Lower leg skin (tissue), 3 donors: ENCODE measurements at regions not wholly inside any gene's neighbourhood (a gene's known extent, or its start where the extent isn't known, plus 50 kb on each side); places are given as distances from the start of the nearest gene placed in this dataset.

Experiments used
- CTCF ChIP-seq, 3 donors: fragments of 450-650 bp; IDR thresholded peaks; one replicate each; pipeline ENCODE4 v1.5.1; 2016; ENCODE audit warnings: antibody characterized with exemption in 3 of 3, mild to moderate bottlenecking in 3 of 3, moderate library complexity in 2 of 3
- POLR2A ChIP-seq, 2 donors: fragments of 450-650 bp; IDR thresholded peaks; one replicate each; pipeline ENCODE4 v1.6.1; 2016 to 2017; ENCODE audit warnings: antibody characterized with exemption in 2 of 2, mild to moderate bottlenecking in 1 of 2, moderate library complexity in 1 of 2

GRCh38 chr15:77839970-77840905 is 207.5 kb upstream of the LINGO1 start:
- TF ChIP-seq POLR2A (IDR thresholded peaks at IDR 0.05) (no peak), CTCF (IDR thresholded peaks at IDR 0.05) (no peak)
